ENCODE measurements at regions not wholly inside any gene's neighbourhood (a gene's known extent, or its start where the extent isn't known, plus 50 kb on each side); places are given as distances from the start of the nearest gene placed in this dataset.
A peak's percentile ranks its signal among the peaks of the same experiment; 100 is the strongest.

DNA sequence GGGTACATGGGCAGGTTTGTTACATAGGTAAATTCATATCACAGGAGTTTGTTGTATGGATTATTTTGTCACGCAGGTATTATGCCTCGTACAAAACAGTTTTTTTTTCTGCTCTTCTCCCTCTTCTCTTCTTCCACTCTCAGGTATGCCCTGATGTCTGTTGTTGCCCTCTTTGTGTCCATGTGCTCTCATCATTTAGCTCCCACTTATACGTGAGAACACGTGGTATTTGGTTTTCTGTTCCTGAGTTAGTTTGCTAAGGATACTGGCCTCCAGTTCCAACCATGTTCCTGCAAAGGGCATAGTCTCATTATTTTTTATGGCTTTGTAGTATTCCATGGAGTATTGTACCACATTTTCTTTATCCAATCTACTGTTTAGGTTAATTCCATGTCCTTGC, 65.7 kb downstream of the UNC5CL start:
- Mint-ChIP-seq H3K36me3 (no peaks in the 10 kb centered on the region), H3K4me3 (no peak overlapping the region), H3K27ac (no peak overlapping the region), H3K4me1 (no peaks in the 10 kb centered on the region), H3K9me3 (no peaks in the 10 kb centered on the region)
- no peak for DNase-seq (ENCODE audit: low spot score in 2 of 2)
- no peak for ATAC-seq

DNA sequence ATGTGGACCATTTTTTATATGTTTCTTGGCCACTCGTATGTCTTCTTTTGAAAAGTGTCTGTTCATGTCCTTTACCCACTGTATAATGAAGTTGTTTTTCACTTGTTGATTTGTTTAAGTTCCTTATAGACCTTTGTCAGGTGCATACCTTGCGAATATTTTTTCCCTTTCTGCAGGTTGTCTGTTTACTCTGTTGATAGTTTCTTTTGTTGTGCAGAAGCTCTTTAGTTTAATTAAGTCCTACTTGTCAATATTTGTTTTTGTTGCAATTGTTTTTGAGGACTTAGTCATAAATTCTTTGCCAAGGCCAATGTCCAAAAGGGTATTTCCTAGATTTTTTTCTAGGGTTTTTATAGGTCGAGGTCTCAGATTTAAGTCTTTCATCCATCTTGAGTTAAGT, 66.2 kb downstream of the UNC5CL start:
- Mint-ChIP-seq H3K9me3 (no peaks in the 10 kb centered on the region), H3K4me3 (no peak overlapping the region), H3K27ac (no peak overlapping the region), H3K4me1 (no peaks in the 10 kb centered on the region), H3K36me3 (no peaks in the 10 kb centered on the region)
- DNase-seq (ENCODE audit: low spot score in 2 of 2) (no peak), ATAC-seq (no peak)

DNA sequence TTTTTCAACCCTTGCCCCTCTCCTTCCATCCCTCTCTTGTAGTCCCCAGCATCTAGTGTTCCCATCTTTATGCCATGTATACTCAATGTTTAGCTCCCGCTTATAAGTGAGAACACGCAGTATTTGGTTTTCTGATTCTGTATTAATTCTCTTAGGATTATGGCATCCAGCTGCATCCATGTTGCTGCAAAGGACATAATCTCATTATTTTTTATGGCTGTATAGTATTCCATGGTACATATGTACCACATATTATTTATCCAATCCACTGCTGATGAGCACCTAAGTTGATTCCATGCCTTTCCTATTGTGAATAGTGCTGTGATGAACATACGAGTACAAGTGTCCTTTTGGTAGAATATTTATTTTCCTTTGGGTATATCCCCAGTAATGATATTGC, 66.8 kb downstream of the UNC5CL start:
- Mint-ChIP-seq H3K4me3 (no peak overlapping the region), H3K4me1 (no peaks in the 10 kb centered on the region), H3K36me3 (no peaks in the 10 kb centered on the region), H3K9me3 (no peaks in the 10 kb centered on the region), H3K27ac (no peak overlapping the region)
- DNase-seq (ENCODE audit: low spot score in 2 of 2) = no peak
- no peak for ATAC-seq

DNA sequence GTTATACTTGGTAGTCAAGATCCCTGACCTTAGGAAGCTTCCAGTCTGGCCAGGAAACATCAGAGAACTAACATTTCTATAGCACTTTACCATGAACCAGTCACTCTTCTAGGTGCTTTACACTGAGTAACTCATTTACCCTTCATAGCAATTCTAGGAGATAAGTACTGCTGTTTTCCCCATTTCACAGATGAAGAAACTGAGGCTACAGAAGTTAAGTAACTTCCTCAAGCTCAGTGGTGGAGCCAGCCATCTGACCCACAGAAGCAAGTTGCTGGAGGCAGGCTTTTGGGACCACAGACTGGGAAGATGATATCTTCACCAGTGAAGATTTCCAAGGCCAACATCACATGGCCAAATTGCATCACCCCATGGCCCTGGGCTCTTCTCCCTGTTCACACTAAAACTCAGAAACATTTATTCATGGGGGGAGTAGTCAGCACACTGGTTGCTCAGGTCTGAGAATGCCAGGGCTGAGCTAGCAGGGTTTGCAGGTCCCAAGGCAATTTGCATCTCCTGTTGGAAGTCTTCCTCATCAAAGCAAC, 70.3 kb downstream of the UNC5CL start:
- Mint-ChIP-seq H3K36me3 (no peaks in the 10 kb centered on the region), H3K4me1 (no peaks in the 10 kb centered on the region), H3K27ac (no peak overlapping the region), H3K9me3 (no peaks in the 10 kb centered on the region), H3K4me3 (no peak overlapping the region)
- ATAC-seq = no peak
- DNase-seq (ENCODE audit: low spot score in 2 of 2) = no peak

DNA sequence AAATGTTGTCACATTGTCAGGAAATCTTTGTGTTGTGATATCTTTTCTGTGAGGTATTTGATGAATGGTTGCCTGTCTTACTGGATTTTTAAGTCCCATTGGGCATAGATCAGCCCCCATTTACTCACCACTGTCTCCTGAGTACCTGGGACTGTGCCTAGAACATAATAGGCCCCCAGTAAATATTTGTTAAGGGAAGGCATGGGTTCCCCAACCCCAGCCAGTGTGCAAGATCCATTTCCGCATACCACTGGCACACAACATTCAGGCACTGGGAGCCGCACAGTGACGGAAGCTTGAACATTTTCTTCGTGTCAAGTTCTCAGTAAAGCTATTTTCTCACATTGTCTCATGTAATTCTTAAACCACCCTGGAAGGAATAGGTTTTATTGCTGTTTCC, 72.2 kb downstream of the UNC5CL start:
- no peak overlapping the region for H3K27ac Mint-ChIP-seq

DNA sequence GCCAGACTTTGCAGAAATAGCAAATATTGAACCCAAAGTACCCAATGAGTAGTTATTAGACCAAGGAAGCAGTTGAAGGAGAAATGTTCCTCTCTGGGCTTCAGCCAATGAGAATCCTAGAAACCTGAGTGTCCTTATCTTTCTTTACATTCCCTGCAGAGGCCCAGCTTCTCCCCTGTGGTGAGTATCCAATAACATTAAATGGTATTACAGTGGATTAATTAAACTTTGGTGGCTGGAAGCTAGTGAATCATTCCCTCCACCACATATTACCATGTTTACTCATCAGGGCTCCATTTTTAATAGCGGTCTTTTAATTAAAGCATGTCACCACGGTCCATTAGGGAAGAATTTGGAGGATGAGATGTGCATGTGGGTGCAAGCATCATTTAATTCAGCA, 74.0 kb downstream of the UNC5CL start:
- Mint-ChIP-seq H3K4me3 (no peak overlapping the region), H3K36me3 (no peaks in the 10 kb centered on the region), H3K4me1 (peaks cover 8% of the 10 kb centered on the region), H3K27ac (no peak overlapping the region), H3K9me3 (no peaks in the 10 kb centered on the region)
- DNase-seq (ENCODE audit: low spot score in 2 of 2) (no peak), ATAC-seq (no peak)

More for the DNA sequence above, 72.2 kb downstream of the UNC5CL start:
- Mint-ChIP-seq H3K36me3 (no peaks in the 10 kb centered on the region), H3K4me1 (peaks cover 8% of the 10 kb centered on the region), H3K4me3 (no peak overlapping the region), H3K9me3 (no peaks in the 10 kb centered on the region)
- ATAC-seq (no peak), DNase-seq (ENCODE audit: low spot score in 2 of 2) (no peak)

DNA sequence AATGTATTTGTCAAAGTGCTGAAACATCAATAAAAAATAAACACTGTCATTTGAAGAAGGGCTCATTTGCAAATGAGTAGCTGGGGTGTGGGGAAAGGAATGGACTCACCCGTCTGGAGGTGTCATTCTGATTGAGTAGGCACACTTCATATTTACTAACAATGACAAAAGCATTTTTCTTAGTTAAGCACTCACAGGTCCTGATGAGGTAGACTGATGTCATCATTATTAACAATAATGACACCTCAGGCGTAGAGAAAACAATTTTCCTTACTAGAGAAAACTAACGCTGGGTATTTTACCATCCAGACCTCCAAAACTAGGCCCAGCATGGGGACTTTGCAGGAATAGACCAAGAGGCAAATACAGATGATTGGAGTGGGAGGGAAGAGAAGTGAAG, 76.0 kb downstream of the UNC5CL start:
- H3K9me3 Mint-ChIP-seq = no peaks in the 10 kb centered on the region
- no peaks in the 10 kb centered on the region for H3K36me3 Mint-ChIP-seq
- no peak for DNase-seq (ENCODE audit: low spot score in 2 of 2)
- peak overlapping the region; percentile 51 for H3K27ac Mint-ChIP-seq
- H3K4me1 Mint-ChIP-seq = peaks cover 8% of the 10 kb centered on the region
- ATAC-seq = no peak
- H3K4me3 Mint-ChIP-seq = no peak overlapping the region

DNA sequence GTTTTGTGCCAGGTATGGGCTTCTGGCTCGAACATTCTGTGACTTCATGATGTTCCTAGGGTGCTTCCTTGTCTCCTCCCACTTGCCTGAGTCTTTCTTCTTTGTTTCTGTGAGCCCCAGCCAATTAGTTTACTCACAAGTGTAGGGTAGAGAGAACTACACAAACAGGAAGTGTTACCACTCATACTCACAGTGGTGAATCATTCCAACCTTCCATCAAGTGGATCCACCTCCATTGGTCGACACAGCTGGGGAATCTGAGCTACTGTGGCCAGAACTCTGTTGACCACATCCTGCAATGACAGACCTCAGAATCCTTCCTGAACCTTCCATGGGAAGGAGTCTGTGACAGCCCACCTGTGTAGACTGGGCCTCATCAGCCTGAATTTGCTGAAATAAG, 76.8 kb downstream of the UNC5CL start:
- Mint-ChIP-seq H3K4me1 (peaks cover 8% of the 10 kb centered on the region), H3K27ac (peak overlapping the region; percentile 51), H3K9me3 (no peaks in the 10 kb centered on the region), H3K36me3 (no peaks in the 10 kb centered on the region), H3K4me3 (no peak overlapping the region)
- peak in 1 of 2 donors; percentile 17 for DNase-seq (ENCODE audit: low spot score in 2 of 2)
- peak; percentile 96 for ATAC-seq

DNA sequence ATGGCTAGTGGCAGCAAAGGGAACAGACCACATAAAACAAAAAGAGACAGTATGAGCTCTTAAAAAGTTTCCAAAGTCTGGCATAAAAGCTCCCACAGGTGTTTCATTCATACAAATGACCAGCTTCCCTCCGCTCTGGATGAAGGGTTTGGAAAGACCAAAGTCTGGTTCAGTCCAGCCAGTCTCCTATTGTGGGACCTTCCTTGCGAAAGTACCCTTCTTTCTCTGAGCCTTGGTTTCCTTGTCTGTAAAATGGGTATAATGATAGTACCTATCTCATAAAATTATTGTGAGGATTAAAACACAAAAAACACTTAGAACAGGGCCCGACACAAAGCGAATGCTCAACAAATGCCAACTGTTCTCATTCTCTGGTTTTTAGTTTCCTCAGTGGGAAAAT, 77.2 kb downstream of the UNC5CL start:
- no peak for DNase-seq (ENCODE audit: low spot score in 2 of 2)
- no peaks in the 10 kb centered on the region for H3K9me3 Mint-ChIP-seq
- peaks cover 8% of the 10 kb centered on the region for H3K4me1 Mint-ChIP-seq
- H3K27ac Mint-ChIP-seq = peak overlapping the region; percentile 51
- no peak for ATAC-seq
- no peaks in the 10 kb centered on the region for H3K36me3 Mint-ChIP-seq
- H3K4me3 Mint-ChIP-seq = no peak overlapping the region

DNA sequence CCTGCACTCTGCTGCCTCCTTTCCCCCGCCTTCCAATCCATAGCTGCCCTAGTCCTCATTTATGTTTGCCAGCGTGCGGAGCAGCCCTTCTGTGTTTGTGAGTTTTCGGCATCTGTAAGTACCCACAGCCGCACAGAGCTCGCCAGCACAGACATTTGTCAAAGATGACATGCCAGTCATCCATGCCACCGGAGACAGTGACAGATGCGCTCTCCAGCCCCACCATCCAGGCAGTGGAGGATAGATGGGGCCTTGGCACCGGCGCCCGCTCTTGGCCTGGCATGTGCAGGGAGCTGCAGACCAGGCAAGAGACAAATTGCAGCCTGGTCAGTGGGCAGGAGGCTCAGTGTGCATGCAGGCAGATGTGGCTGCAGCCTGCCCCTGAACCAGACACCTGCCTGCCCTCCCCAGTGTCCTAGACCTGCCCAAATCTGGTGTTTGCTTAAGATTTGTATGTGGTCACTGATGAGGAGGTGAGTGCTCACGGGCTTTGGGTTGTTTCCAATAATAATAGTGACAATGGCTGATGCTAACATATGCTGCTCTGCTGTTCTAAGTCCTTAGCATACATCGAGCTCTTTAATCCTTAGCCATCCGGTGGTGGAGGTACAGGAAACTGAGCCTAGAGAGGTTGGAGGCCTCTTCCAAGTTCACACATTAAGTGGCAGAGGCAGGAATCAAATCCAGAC, 78.1 kb downstream of the UNC5CL start:
- H3K4me1 Mint-ChIP-seq = peaks cover 8% of the 10 kb centered on the region
- H3K4me3 Mint-ChIP-seq = no peak overlapping the region
- no peak for DNase-seq (ENCODE audit: low spot score in 2 of 2)
- H3K27ac Mint-ChIP-seq = no peak overlapping the region
- H3K36me3 Mint-ChIP-seq = no peaks in the 10 kb centered on the region
- no peak for ATAC-seq
- no peaks in the 10 kb centered on the region for H3K9me3 Mint-ChIP-seq

DNA sequence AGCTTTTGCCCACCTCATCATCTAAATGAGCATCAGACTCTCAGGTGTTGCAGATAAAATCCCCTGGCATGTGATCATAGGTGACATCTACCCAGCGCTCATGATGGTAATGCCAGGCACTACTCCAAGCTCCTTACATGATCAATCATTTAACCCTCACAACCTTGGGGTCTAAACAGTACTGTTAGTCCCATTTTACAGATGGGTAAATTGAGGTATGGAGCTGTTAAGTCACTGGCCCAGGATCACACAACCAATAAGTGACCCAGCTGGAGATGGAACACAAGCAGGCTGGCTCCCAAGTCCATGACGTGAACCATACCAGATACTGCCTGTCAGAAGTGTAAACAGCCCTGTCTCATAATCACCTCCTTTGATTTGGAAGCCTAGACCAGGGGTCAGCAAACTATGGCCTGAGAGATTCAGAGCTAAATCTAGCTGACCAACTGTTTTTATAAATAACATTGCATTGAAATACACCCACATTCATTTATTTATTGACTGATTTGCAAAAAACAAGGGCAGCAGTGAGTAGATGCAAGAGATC, 79.2 kb downstream of the UNC5CL start:
- ATAC-seq (no peak), DNase-seq (ENCODE audit: low spot score in 2 of 2) (no peak)
- Mint-ChIP-seq H3K4me3 (no peak overlapping the region), H3K27ac (no peak overlapping the region), H3K9me3 (no peaks in the 10 kb centered on the region), H3K4me1 (peaks cover 8% of the 10 kb centered on the region), H3K36me3 (no peaks in the 10 kb centered on the region)

DNA sequence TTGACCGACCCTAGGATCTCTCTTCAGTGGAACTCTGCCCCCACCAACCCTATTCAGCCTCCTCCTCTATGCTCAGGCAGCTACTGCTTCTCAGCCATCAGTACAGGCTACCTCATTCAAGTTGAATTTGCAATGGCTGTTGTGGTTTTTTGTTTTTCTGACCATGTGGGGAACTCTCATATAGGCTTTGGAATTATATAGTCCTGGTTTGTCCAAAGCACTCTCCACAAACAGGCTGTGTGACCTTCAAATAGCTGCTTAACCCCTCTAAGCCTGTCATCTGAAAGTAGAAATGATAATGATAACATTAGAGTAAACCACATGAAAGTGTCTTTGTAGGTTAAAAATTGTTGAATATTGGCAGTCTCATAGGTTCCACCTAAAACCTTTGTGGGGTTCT, 80.3 kb downstream of the UNC5CL start:
- ATAC-seq (no peak), DNase-seq (ENCODE audit: low spot score in 2 of 2) (no peak)
- Mint-ChIP-seq H3K4me3 (no peak overlapping the region), H3K36me3 (no peaks in the 10 kb centered on the region), H3K4me1 (peaks cover 8% of the 10 kb centered on the region), H3K27ac (no peak overlapping the region), H3K9me3 (no peaks in the 10 kb centered on the region)

DNA sequence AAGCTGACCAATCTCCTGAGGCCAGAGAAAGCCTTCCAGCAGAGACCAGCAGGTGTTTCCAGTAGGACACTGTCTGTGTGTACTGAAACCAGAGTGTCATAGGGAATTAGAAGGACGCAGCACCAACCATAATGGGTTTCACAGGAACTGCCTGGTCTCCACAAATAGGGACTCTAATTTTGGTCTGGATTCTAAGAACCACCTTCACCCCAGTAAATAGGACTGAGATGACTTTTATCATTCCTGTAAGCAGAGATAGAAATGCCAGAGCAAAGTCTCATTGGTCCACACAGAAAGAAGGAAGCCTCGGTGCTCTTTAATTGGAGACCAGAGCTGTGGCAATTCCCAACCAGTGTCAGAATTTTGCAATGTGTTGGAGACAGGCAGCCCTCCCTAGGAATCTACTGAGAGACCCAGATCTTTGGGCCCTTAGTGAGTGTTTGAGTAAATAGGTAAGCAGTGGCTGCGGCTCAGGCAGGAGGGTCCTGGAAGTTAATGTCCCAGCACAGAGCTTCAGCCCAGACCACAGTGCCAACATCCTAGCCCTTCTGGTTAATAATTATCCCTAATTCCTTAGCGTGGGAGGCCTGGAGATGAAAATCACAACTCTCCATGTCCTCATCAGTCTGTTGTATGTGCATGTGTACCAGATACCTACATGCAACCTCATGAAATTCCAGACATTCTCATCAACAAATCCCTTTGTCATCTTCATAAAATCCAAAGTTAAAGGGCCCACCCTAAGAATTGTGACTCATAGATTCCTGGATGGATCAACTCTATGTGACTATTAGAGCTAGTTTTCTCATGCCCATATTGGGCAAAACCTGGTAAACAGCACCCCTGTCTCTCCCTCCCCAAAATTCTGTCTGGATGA, 81.2 kb downstream of the UNC5CL start:
- ATAC-seq = no peak
- peaks cover 8% of the 10 kb centered on the region for H3K4me1 Mint-ChIP-seq
- DNase-seq (ENCODE audit: low spot score in 2 of 2) = no peak
- H3K36me3 Mint-ChIP-seq = no peaks in the 10 kb centered on the region
- no peak overlapping the region for H3K27ac Mint-ChIP-seq
- no peak overlapping the region for H3K4me3 Mint-ChIP-seq
- H3K9me3 Mint-ChIP-seq = no peaks in the 10 kb centered on the region

DNA sequence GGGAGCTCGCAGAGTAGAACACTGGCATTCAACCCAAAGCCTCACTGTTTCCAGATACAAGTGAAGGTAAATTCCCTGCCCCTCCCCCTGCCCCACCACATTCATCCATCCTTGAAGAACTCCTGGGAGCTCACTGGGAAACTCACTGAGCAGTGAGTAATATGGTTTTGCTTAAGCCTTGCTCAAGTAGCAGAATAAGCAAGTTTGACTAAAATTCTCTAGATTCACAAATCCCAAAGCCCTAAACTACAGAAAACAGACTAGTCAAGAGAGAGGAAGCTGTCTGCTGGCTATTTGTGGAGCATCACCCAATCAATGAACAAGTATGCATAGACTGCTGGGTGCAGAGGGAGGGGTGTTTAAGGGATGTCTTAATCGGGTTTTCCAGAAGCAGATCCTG, 82.1 kb downstream of the UNC5CL start:
- Mint-ChIP-seq H3K4me1 (peaks cover 1% of the 10 kb centered on the region), H3K4me3 (no peak overlapping the region), H3K36me3 (no peaks in the 10 kb centered on the region), H3K27ac (no peak overlapping the region), H3K9me3 (no peaks in the 10 kb centered on the region)
- ATAC-seq (no peak), DNase-seq (ENCODE audit: low spot score in 2 of 2) (no peak)

DNA sequence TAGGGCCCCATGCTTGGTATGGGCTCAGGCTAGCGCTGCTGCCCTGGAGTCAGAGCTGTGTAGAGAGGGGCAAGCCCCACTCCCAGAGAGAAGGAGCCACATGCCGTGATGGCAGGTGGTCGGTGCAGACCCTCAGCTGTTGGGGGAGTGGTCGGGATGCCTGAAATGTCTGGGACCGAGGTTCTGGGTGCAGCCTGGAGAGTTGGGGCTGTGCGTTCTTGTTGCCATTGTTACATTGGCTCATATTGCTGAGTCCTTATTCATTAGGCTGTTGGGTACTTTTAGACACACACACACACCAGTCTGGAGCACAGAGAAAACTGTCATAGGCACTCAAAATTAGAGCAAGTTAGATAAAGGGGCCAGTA, 83.9 kb downstream of the UNC5CL start:
- Mint-ChIP-seq H3K36me3 (no peaks in the 10 kb centered on the region), H3K4me3 (no peak overlapping the region), H3K27ac (no peak overlapping the region), H3K9me3 (no peaks in the 10 kb centered on the region), H3K4me1 (no peaks in the 10 kb centered on the region)
- DNase-seq (ENCODE audit: low spot score in 2 of 2) = no peak
- peak; percentile 20 for ATAC-seq

All from stimulated activated effector memory CD8-positive, alpha-beta T cell treated with anti-CD3 and anti-CD28 coated beads, Interleukin-12 subunit alpha, Interleukin-12 subunit beta, amount 100 ng/mL, for 72 hours (primary cell).